DMS153 treated with DMSO at 0.1 percent for 48 hours (cell line): ENCODE measurements at regions not wholly inside any gene's neighbourhood (a gene's known extent, or its start where the extent isn't known, plus 50 kb on each side); places are given as distances from the start of the nearest gene placed in this dataset.

ENCODE experiments used
- DNase-seq: peaks from one replicate; lab custom pipeline; 2025; ENCODE audit not compliant: unreplicated experiment; lab: John Stamatoyannopoulos, UW

DNA sequence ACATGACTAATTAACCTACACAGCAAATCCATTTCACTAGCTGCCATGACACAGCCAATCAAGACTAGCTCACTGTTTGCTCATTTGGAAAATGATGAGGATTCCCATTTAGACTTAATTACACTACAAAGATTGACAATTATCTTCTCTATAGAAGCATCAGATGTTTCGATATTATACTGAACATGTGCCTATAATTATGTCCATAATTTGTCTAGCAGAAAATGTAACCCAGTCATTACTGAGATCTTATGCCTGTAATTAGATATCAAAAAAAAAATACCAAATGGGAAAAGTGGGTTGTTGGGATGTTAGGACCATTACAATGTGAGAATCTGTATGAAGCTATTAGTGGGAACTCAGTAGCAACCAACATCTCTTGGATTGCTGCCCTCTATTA lies 344.2 kb upstream of the MCTP2 start:
- DNase-seq = no peak

DNA sequence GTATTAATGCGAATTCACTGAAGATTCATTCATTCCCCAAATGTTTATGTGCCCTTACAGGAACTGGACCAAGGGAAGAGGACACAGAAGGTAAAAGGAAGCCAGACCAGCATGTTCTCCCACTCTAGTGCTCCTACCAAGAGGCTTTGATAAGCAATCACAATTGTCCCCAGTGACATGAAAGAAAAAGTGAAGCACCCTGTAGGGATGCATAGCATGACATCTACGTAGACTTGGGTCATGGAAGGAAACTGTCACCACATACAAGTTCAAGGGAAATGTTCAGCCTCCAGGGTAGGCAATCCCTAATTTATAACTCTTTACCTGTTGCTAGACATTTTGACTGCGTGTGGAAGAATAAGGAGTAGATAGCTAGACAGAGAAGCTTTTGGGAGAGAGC lies 348.6 kb upstream of the MCTP2 start:
- DNase-seq = no peak

- no peak for DNase-seq
Measured at GRCh38 chr15:93882141-93882540, 349.2 kb upstream of the MCTP2 start.

- DNase-seq = no peak
Measured at GRCh38 chr15:93881310-93881709, 350.1 kb upstream of the MCTP2 start.

DNA sequence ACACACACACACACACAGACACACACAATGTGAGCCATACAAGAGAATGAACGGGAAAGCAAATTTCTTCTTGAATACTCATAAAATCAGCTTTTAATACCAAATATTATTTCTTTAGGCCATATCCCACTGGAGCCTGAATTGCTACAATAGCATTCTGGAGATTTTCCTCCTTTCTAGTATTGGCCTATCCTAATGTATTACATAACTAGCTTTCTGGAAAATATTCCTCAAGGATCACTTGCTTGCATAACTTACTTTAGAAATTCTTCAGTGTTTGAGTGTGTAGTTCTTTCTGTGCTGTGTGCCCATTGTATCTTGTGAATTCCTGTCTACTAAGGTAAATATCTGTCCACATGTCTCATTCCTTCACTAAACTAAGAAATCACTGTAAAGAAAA lies 351.0 kb upstream of the MCTP2 start:
- DNase-seq = no peak

DNA sequence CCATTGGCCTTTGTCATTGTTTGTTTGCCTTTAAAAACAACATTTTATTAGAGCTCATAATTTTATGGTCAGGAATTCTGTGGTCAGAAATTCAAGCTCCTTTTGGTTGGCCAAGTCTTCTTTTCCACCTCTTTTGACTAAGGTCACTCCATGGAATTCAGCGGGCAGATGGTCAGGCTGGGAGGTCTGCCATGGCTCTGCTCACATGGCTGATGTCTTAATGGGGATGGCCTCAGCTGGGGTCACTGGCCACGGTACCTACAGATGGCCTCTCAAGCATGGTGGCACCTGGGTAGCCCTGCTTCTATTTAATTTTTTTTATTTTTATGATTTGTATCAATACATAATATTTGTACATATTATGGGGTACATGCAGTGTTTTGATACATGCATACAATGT lies 360.8 kb upstream of the MCTP2 start:
- DNase-seq = no peak

DNA sequence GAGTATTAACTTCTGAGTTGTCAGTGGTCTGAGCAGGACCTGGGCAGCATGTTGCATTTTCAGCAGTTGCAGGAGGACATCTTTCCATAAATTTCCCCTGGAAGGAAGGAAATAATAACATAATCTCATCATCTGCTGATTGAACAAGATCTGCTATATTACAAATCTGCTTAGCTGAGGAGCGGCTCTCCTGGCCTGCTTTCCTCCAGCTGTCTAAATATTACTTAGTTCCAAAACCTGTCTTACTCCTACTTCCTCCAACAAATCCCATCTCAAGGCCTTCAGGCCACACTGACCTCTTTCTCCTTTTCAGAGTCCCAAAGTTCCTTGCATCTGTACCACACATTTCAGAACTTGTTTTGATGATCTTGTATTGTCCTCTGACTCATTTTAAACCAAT lies 364.4 kb upstream of the MCTP2 start:
- DNase-seq = no peak

- no peak for DNase-seq
Measured at GRCh38 chr15:93866476-93866875, 364.9 kb upstream of the MCTP2 start.

DNA sequence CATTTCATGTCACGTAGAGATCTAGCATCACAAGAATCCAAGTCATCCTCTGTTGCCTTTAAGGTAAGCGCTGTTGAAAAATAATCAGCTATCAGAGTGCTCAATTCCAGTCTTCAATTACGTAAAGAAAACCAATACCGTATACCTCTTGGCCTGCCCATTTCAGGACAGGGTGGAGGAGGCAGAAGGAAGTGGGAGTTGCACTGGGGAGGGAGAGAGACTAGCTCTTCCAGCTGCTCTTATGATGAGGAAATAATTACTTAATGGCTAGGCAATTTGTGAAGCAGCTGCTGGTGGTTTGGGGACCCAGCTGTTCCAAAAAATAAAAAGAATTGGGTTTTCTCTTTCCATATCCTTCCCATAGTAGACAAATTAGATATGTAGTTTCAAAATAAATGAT lies 365.8 kb upstream of the MCTP2 start:
- DNase-seq = no peak

GRCh38 chr15:93862791-93863190 lies 368.6 kb upstream of the MCTP2 start:
- no peak for DNase-seq

GRCh38 chr15:93861956-93862741 lies 369.2 kb upstream of the MCTP2 start:
- DNase-seq = no peak

DNA sequence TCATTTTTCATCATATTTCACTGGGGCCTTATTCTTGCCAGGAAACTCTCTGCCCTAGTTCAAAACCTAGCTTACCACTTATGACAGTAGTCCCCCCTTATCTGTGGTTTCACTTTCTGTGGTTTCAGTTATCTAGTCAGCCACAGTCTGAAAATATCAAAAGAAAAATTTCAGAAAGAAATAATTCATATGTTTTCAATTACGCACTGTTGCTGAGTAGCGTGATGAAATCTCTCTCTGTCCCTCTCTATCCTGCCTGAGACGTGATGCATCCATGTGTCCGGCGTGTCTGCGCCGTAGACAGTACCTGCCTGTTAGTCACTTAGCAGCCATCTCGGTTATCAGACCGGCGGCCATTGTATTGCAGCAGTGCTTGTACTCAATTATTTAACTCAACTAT lies 369.9 kb upstream of the MCTP2 start:
- DNase-seq = no peak

DNA sequence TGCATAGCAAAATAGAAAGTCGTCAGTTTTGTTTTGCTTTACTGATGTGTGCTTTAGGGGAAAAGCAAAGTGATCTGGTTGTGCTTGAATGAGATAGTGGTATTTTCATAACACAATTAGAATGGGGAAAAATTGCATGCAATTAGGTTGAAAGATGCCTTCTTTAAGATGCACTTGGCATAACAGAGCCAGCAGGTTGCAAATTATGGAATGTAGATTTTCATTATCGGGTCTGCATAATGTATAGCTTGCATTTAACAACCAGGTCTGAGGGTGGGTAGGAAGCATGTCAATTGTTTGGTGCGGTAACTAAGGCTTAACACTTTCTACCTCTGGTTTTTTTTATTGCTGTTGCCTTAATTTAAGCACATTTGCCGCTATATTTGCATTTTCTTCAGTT lies 370.7 kb upstream of the MCTP2 start:
- no peak for DNase-seq

- no peak for DNase-seq
Measured at GRCh38 chr15:93859176-93859575, 372.2 kb upstream of the MCTP2 start.

DNA sequence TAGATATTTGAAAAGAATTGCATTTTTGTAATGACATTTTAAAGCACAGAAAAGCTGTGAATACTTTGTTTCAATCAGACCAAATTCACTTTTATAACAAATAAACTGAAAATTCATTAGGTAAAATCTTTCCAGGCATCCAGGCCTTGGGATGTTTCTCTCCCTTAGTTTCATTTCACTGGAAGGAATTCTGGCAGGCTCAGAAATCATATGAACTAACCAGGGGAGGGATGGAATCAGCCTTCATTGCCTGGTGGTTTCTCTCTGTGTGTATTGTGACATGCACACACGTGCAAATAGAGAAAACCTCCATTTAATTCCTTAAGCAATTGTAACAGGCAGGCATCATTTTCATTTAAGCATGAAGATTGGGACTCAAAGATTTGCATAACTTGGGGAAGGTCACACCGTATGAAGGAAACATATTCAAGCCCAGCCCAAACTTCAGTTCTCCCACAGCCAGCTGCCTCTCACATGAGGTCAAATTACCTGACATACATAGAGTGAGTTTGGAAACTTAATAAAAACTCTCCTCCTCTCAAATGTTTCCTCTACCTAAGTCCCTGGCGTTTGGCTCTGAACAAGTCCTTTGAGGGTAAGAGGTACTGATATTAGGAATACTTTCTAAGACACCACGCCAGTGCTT lies 376.1 kb upstream of the MCTP2 start:
- DNase-seq = no peak

- DNase-seq = no peak
Measured at GRCh38 chr15:93854088-93854487, 377.3 kb upstream of the MCTP2 start.

GRCh38 chr15:93852761-93853160 lies 378.6 kb upstream of the MCTP2 start:
- DNase-seq = no peak

- no peak for DNase-seq
Measured at GRCh38 chr15:93848490-93848889, 382.9 kb upstream of the MCTP2 start.

- no peak for DNase-seq
Measured at GRCh38 chr15:93848076-93848475, 383.3 kb upstream of the MCTP2 start.

GRCh38 chr15:93846148-93846547 lies 385.2 kb upstream of the MCTP2 start:
- DNase-seq = no peak

- no peak for DNase-seq
Measured at GRCh38 chr15:93837450-93837849, 393.9 kb upstream of the MCTP2 start.

DNA sequence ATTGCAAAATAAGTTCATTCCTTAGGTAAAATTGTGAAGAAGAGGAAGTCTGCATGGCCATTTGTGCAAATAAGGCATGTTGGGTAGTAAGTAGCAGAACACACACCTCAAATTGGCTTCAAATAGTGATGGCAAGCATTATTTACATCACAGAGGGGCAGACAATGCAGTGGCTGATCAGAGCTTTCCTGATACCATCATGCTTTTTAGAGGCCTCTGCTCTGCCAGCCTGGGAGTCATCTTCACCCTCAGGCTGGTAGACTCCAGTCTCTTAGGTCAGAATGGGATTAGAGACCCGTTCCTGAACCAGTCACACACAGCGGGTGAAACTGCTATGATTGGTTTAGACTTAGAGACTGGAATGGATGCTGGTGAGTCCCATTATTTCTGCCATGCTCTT lies 396.0 kb upstream of the MCTP2 start:
- no peak for DNase-seq

GRCh38 chr15:93831641-93832040 lies 399.7 kb upstream of the MCTP2 start:
- DNase-seq = no peak
